Panc1 (cell line): ENCODE measurements at regions not wholly inside any gene's neighbourhood (a gene's known extent, or its start where the extent isn't known, plus 50 kb on each side); places are given as distances from the start of the nearest gene placed in this dataset.

ENCODE experiments used
- ATAC-seq: fragments of 200-7000 bp; cut with Tn5 transposase; 2 replicates; pipeline ENCODE4 v1.9.1; 2020; ENCODE audit warnings: mild to moderate bottlenecking, moderate library complexity
- BruUV-seq: library from RNA; stranded (reverse); fragments of 400-500 nt; replicated peaks from 2 replicates; lab custom pipeline; 2021; lab: Mats Ljungman, UMichigan
- CTCF ChIA-PET: fragments of 300-600 bp; sonication (Branson Sonifier 250); formaldehyde crosslinking; loops from one replicate; lab custom pipeline; 2022; ENCODE audit warnings: antibody characterized with exemption; lab: Charles Lee
- POLR2A ChIA-PET: fragments of 300-600 bp; sonication (Branson Sonifier 250); formaldehyde crosslinking; loops from one replicate; lab custom pipeline; 2022; ENCODE audit warnings: antibody characterized with exemption; lab: Charles Lee
- DNase-seq: peaks from one replicate; pipeline ENCODE4 v3.0.0-alpha.2; 2010; ENCODE audit warnings: low read depth, low spot score
- H3K27ac ChIP-seq: 2 replicates; pipeline ENCODE4 v1.5.1; 2011; ENCODE audit warnings: mild to moderate bottlenecking, low read length, inconsistent platforms
- H3K27me3 ChIP-seq: fragments of 200-500 bp; sonication (Bioruptor generic); 2 replicates; pipeline ENCODE4 v1.6.0; 2014; ENCODE audit warnings: low read length, inconsistent platforms; ENCODE audit not compliant: control insufficient read depth, insufficient read depth
- H3K36me3 ChIP-seq: fragments of 200-500 bp; sonication (Bioruptor generic); 2 replicates; pipeline ENCODE4 v1.5.1; 2014; ENCODE audit warnings: inconsistent platforms, mild to moderate bottlenecking, low read length, moderate library complexity; ENCODE audit not compliant: control insufficient read depth, insufficient read depth
- H3K4me1 ChIP-seq: 2 replicates; pipeline ENCODE4 v1.5.1; 2011; ENCODE audit warnings: inconsistent platforms, mild to moderate bottlenecking, low read length, moderate library complexity; ENCODE audit not compliant: control insufficient read depth, insufficient read depth
- H3K4me3 ChIP-seq, 2 experiments: 2 replicates each; pipeline ENCODE4 v1.5.1; 2011 to 2012; ENCODE audit warnings: low read depth in 2 of 2, low read length in 2 of 2, mild to moderate bottlenecking in 2 of 2, inconsistent platforms in 1 of 2, moderate library complexity in 1 of 2
- H3K9me3 ChIP-seq: fragments of 200-500 bp; sonication (Bioruptor generic); 2 replicates; pipeline ENCODE4 v1.5.1; 2014; ENCODE audit warnings: low read depth, mild to moderate bottlenecking, inconsistent platforms, low read length, moderate library complexity; ENCODE audit not compliant: control insufficient read depth, insufficient read depth
- CTCF ChIP-seq: fragments of 450-650 bp; IDR thresholded peaks from 2 replicates; pipeline ENCODE4 v1.5.1; 2017; ENCODE audit warnings: mild to moderate bottlenecking
- POLR2AphosphoS5 ChIP-seq: IDR thresholded peaks from 2 replicates; pipeline ENCODE4 v1.6.1; 2012; ENCODE audit warnings: mild to moderate bottlenecking, low read depth, low read length, moderate library complexity
- REST ChIP-seq, 2 experiments: IDR thresholded peaks; 2 replicates each; pipeline ENCODE4 v1.6.1; 2011 to 2012; ENCODE audit warnings: low read depth in 2 of 2, control low read depth in 1 of 2, low read length in 1 of 2, mild to moderate bottlenecking in 1 of 2, moderate library complexity in 1 of 2; ENCODE audit not compliant: insufficient read depth in 1 of 2
- SIN3A ChIP-seq: IDR thresholded peaks from 2 replicates; pipeline ENCODE4 v1.6.1; 2012; ENCODE audit warnings: low read depth, mild to moderate bottlenecking, low read length, moderate library complexity, borderline replicate concordance; ENCODE audit not compliant: insufficient read depth
- TCF7L2 ChIP-seq: IDR thresholded peaks from 2 replicates; pipeline ENCODE4 v1.6.1; 2011; ENCODE audit warnings: mild to moderate bottlenecking, low read depth, low read length, inconsistent platforms
- in situ Hi-C: cut with HindIII; loops from 2 replicates; pipeline ENCODE4 v1.10.0; 2016; ENCODE audit warnings: low sequenced_read_pairs, low pct_unique_long_range_greater_than_20kb
- intact Hi-C: fragments of 100-400 bp; cut with micrococcal nuclease; formaldehyde crosslinking; loops from one replicate; pipeline ENCODE4 v1.10.0; 2022; ENCODE audit not compliant: unreplicated experiment

GRCh38 chr17:56020369-56020768, 132.9 kb upstream of the ANKFN1 start:
- no peaks in the 10 kb centered on the region for H3K27me3 ChIP-seq
- no peaks in the 10 kb centered on the region for H3K4me1 ChIP-seq
- DNase-seq (no peak), ATAC-seq (no peak)
- no peaks in the 10 kb centered on the region for H3K36me3 ChIP-seq
- no peaks in the 10 kb centered on the region for H3K9me3 ChIP-seq
- intact Hi-C loops (no loop called here), in situ Hi-C loops (no loop called here)
- TF ChIP-seq TCF7L2 (no peak), POLR2AphosphoS5 (no peak), REST (IDR thresholded peaks at IDR 0.05; ENCODE audit: insufficient read depth in 1 of 2, low read depth in 2 of 2, low read length in 1 of 2) (no peak), CTCF (no peak), SIN3A (no peak)
- no peak overlapping the region for H3K4me3 ChIP-seq
- POLR2A ChIA-PET, result no interaction called here
- BruUV-seq, result no TSS peak
- H3K27ac ChIP-seq, result no peak overlapping the region
- CTCF ChIA-PET, result no interaction called here

- no peaks in the 10 kb centered on the region for H3K27me3 ChIP-seq
- in situ Hi-C loops, result no loop called here
- no TSS peak for BruUV-seq
- ChIA-PET POLR2A (no interaction called here), CTCF (no interaction called here)
- intact Hi-C loops, result no loop called here
- no peaks in the 10 kb centered on the region for H3K9me3 ChIP-seq
- H3K4me1 ChIP-seq, result no peaks in the 10 kb centered on the region
- H3K36me3 ChIP-seq, result no peaks in the 10 kb centered on the region
- DNase-seq (no peak), ATAC-seq (no peak)
- no peak overlapping the region for H3K4me3 ChIP-seq
- no peak overlapping the region for H3K27ac ChIP-seq
- no peak for TF ChIP-seq SIN3A
- no peak for TF ChIP-seq TCF7L2
- no peak for TF ChIP-seq CTCF
- no peak for TF ChIP-seq POLR2AphosphoS5
- no peak for TF ChIP-seq REST (IDR thresholded peaks at IDR 0.05; ENCODE audit: insufficient read depth in 1 of 2, low read depth in 2 of 2, low read length in 1 of 2)
These were observed 131.5 kb upstream of the ANKFN1 start for GRCh38 chr17:56021681-56022190.
